Liver (tissue), 8 donors: ENCODE measurements at regions not wholly inside any gene's neighbourhood (a gene's known extent, or its start where the extent isn't known, plus 50 kb on each side); places are given as distances from the start of the nearest gene placed in this dataset.

ENCODE experiments used
- DNase-seq: peaks from one replicate; pipeline ENCODE4 v3.0.0-alpha.2; 2017; ENCODE audit warnings: low spot score
- H3K27ac ChIP-seq, 2 donors: one replicate each; pipeline ENCODE4 v1.7.0; 2013; ENCODE audit warnings: inconsistent platforms in 2 of 2, low read length in 2 of 2, control low read depth in 1 of 2, low read depth in 1 of 2, mild to moderate bottlenecking in 1 of 2
- H3K27me3 ChIP-seq, 4 donors: one replicate each; pipeline versions ENCODE4 v1.6.1 to v1.7.0; 2013; ENCODE audit warnings: low read length in 3 of 4, inconsistent platforms in 1 of 4, mild to moderate bottlenecking in 1 of 4, moderate library complexity in 1 of 4; ENCODE audit not compliant: control insufficient read depth in 4 of 4, insufficient read depth in 4 of 4
- H3K36me3 ChIP-seq, 4 donors: one replicate each; pipeline versions ENCODE4 v1.6.1 to v1.7.0; 2013; ENCODE audit warnings: low read length in 3 of 4, mild to moderate bottlenecking in 3 of 4, low read depth in 1 of 4, moderate library complexity in 1 of 4; ENCODE audit not compliant: control insufficient read depth in 4 of 4, insufficient read depth in 3 of 4
- H3K4me1 ChIP-seq, 4 donors: one replicate each; pipeline versions ENCODE4 v1.6.1 to v1.7.0; 2013; ENCODE audit warnings: low read length in 3 of 4, mild to moderate bottlenecking in 3 of 4, moderate library complexity in 1 of 4; ENCODE audit not compliant: control insufficient read depth in 4 of 4, insufficient read depth in 4 of 4
- H3K4me3 ChIP-seq, 3 donors: one replicate each; pipeline versions ENCODE4 v1.6.1 to v1.7.0; 2013; ENCODE audit warnings: low read length in 3 of 3, control low read depth in 1 of 3, low read depth in 1 of 3, mild to moderate bottlenecking in 1 of 3
- H3K9ac ChIP-seq, 2 donors: one replicate each; pipeline ENCODE4 v1.7.0; 2013; ENCODE audit warnings: low read length in 2 of 2, mild to moderate bottlenecking in 2 of 2, moderate library complexity in 2 of 2, control low read depth in 1 of 2, low read depth in 1 of 2
- H3K9me3 ChIP-seq, 4 donors: one replicate each; pipeline versions ENCODE4 v1.6.1 to v1.7.0; 2013; ENCODE audit warnings: low read length in 3 of 4; ENCODE audit not compliant: control insufficient read depth in 4 of 4
- EGR1 ChIP-seq, 2 donors: IDR thresholded peaks; 2 replicates each; pipeline ENCODE4 v1.6.1; 2016 to 2018; ENCODE audit warnings: antibody characterized with exemption in 2 of 2, low read depth in 2 of 2
- FOXA1 ChIP-seq: IDR thresholded peaks from 2 replicates; pipeline ENCODE4 v1.6.1; 2016; ENCODE audit warnings: antibody characterized with exemption
- FOXA2 ChIP-seq: IDR thresholded peaks from 2 replicates; pipeline ENCODE4 v1.6.1; 2016; ENCODE audit warnings: antibody characterized with exemption
- GABPA ChIP-seq, 2 donors: IDR thresholded peaks in 1 of 2; conservative IDR thresholded peaks in 1 of 2; 2 replicates each; pipeline ENCODE4 v1.6.1; 2016; ENCODE audit warnings: antibody characterized with exemption in 2 of 2, mild to moderate bottlenecking in 1 of 2, moderate library complexity in 1 of 2
- HNF4A ChIP-seq, 2 donors: conservative IDR thresholded peaks; 2 replicates each; pipeline ENCODE4 v1.6.1; 2016; ENCODE audit warnings: antibody characterized with exemption in 2 of 2, mild to moderate bottlenecking in 2 of 2
- HNF4G ChIP-seq: IDR thresholded peaks from 2 replicates; pipeline ENCODE4 v1.6.1; 2016; ENCODE audit warnings: antibody characterized with exemption
- JUND ChIP-seq, 2 donors: IDR thresholded peaks; 2 replicates each; pipeline ENCODE4 v1.6.1; 2016; ENCODE audit warnings: antibody characterized with exemption in 2 of 2
- NR2F2 ChIP-seq: IDR thresholded peaks from 2 replicates; pipeline ENCODE4 v1.6.1; 2016; ENCODE audit warnings: antibody characterized with exemption
- RXRA ChIP-seq, 2 donors: IDR thresholded peaks; 2 replicates each; pipeline ENCODE4 v1.6.1; 2017 to 2018; ENCODE audit warnings: antibody characterized with exemption in 2 of 2, mild to moderate bottlenecking in 1 of 2
- SP1 ChIP-seq: IDR thresholded peaks from 2 replicates; pipeline ENCODE4 v1.6.1; 2018; ENCODE audit warnings: antibody characterized with exemption, mild to moderate bottlenecking
- TAF1 ChIP-seq: conservative IDR thresholded peaks from 2 replicates; pipeline ENCODE4 v1.6.1; 2016; ENCODE audit warnings: antibody characterized with exemption, mild to moderate bottlenecking
- YY1 ChIP-seq: IDR thresholded peaks from 2 replicates; pipeline ENCODE4 v1.6.1; 2016; ENCODE audit warnings: antibody characterized with exemption, mild to moderate bottlenecking
- WGBS: extraction: QIAGEN DNeasy Blood & Tissue Kit; methylation state at CpG from one replicate; pipeline ENCODE4 v1.1.7; 2013; 5-methylcytosine and 5-hydroxymethylcytosine counted together
- TF ChIP-seq, protein P1 (sequence below): IDR thresholded peaks from 2 replicates; pipeline ENCODE4 v1.6.1; 2016; ENCODE audit warnings: antibody characterized with exemption
- TF ChIP-seq, protein P2 (sequence below): IDR thresholded peaks from 2 replicates; pipeline ENCODE4 v1.6.1; 2016; ENCODE audit warnings: antibody characterized with exemption, mild to moderate bottlenecking
- TF ChIP-seq, protein P3 (sequence below): IDR thresholded peaks from 2 replicates; pipeline ENCODE4 v1.6.1; 2016; ENCODE audit warnings: antibody characterized with exemption
- TF ChIP-seq, protein P4 (sequence below): fragments of 150-350 bp; IDR thresholded peaks from 2 replicates; pipeline ENCODE4 v1.5.1; 2017; ENCODE audit warnings: improper control_type of control experiment, low read depth, low read length; ENCODE audit not compliant: missing input control
- TF ChIP-seq, protein P5 (sequence below): IDR thresholded peaks from 2 replicates; pipeline ENCODE4 v1.6.1; 2016; ENCODE audit warnings: antibody characterized with exemption
- donor health status: healthy.
- donor health status: healthy.
- donor health status: healthy.
- donor health status: healthy.
- donor health status: healthy.

DNA sequence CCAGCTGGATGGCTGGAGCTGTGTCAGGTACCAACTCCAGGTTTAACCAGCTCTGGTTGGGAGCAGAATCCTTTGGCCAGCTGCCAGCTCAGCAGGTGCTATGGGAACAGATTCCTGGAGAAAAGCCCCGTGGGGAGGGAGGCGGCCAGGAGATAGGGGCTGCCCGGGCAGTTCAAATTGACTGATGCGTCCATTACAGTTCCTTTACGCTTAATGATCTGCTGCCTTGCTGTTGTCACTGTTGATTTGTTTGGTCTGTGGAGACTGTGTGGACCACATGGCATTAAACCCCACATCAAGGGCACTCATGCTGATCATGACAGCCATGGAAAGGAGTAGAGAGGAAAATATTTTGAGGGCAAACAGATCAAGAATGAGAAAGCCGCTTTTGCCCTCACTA is 200.0 kb downstream of the TSN start:
- Histone ChIP-seq H3K36me3 (no peaks in the 10 kb centered on the region), H3K27me3 (no peaks in the 10 kb centered on the region), H3K4me1 (no peaks in the 10 kb centered on the region), H3K9ac (no peak overlapping the region), H3K9me3 (no peaks in the 10 kb centered on the region), H3K27ac (no peak overlapping the region), H3K4me3 (no peak overlapping the region)
- no peak for TF ChIP-seq RXRA (IDR thresholded peaks at IDR 0.05)
- no peak for TF ChIP-seq JUND (IDR thresholded peaks at IDR 0.05)
- TF ChIP-seq EGR1 (IDR thresholded peaks at IDR 0.05; ENCODE audit: low read depth in 2 of 2): no peak
- TF ChIP-seq, protein P1, sequence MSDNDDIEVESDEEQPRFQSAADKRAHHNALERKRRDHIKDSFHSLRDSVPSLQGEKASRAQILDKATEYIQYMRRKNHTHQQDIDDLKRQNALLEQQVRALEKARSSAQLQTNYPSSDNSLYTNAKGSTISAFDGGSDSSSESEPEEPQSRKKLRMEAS: no peak
- TF ChIP-seq FOXA2: no peak
- TF ChIP-seq, protein P2, sequence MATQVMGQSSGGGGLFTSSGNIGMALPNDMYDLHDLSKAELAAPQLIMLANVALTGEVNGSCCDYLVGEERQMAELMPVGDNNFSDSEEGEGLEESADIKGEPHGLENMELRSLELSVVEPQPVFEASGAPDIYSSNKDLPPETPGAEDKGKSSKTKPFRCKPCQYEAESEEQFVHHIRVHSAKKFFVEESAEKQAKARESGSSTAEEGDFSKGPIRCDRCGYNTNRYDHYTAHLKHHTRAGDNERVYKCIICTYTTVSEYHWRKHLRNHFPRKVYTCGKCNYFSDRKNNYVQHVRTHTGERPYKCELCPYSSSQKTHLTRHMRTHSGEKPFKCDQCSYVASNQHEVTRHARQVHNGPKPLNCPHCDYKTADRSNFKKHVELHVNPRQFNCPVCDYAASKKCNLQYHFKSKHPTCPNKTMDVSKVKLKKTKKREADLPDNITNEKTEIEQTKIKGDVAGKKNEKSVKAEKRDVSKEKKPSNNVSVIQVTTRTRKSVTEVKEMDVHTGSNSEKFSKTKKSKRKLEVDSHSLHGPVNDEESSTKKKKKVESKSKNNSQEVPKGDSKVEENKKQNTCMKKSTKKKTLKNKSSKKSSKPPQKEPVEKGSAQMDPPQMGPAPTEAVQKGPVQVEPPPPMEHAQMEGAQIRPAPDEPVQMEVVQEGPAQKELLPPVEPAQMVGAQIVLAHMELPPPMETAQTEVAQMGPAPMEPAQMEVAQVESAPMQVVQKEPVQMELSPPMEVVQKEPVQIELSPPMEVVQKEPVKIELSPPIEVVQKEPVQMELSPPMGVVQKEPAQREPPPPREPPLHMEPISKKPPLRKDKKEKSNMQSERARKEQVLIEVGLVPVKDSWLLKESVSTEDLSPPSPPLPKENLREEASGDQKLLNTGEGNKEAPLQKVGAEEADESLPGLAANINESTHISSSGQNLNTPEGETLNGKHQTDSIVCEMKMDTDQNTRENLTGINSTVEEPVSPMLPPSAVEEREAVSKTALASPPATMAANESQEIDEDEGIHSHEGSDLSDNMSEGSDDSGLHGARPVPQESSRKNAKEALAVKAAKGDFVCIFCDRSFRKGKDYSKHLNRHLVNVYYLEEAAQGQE: no peak
- no peak for TF ChIP-seq NR2F2
- no peak for TF ChIP-seq YY1
- TF ChIP-seq, protein P3, sequence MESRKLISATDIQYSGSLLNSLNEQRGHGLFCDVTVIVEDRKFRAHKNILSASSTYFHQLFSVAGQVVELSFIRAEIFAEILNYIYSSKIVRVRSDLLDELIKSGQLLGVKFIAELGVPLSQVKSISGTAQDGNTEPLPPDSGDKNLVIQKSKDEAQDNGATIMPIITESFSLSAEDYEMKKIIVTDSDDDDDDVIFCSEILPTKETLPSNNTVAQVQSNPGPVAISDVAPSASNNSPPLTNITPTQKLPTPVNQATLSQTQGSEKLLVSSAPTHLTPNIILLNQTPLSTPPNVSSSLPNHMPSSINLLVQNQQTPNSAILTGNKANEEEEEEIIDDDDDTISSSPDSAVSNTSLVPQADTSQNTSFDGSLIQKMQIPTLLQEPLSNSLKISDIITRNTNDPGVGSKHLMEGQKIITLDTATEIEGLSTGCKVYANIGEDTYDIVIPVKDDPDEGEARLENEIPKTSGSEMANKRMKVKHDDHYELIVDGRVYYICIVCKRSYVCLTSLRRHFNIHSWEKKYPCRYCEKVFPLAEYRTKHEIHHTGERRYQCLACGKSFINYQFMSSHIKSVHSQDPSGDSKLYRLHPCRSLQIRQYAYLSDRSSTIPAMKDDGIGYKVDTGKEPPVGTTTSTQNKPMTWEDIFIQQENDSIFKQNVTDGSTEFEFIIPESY: no peak
- TF ChIP-seq SP1: no peak
- no peak for TF ChIP-seq FOXA1
- TF ChIP-seq, protein P4, sequence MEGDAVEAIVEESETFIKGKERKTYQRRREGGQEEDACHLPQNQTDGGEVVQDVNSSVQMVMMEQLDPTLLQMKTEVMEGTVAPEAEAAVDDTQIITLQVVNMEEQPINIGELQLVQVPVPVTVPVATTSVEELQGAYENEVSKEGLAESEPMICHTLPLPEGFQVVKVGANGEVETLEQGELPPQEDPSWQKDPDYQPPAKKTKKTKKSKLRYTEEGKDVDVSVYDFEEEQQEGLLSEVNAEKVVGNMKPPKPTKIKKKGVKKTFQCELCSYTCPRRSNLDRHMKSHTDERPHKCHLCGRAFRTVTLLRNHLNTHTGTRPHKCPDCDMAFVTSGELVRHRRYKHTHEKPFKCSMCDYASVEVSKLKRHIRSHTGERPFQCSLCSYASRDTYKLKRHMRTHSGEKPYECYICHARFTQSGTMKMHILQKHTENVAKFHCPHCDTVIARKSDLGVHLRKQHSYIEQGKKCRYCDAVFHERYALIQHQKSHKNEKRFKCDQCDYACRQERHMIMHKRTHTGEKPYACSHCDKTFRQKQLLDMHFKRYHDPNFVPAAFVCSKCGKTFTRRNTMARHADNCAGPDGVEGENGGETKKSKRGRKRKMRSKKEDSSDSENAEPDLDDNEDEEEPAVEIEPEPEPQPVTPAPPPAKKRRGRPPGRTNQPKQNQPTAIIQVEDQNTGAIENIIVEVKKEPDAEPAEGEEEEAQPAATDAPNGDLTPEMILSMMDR: no peak
- TF ChIP-seq, protein P5, sequence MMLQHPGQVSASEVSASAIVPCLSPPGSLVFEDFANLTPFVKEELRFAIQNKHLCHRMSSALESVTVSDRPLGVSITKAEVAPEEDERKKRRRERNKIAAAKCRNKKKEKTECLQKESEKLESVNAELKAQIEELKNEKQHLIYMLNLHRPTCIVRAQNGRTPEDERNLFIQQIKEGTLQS: no peak
- TF ChIP-seq HNF4A (conservative IDR thresholded peaks at IDR 0.05): no peak
- TF ChIP-seq HNF4G: no peak
- no peak for TF ChIP-seq GABPA (IDR thresholded peaks at IDR 0.05 in 1 of 2, conservative IDR thresholded peaks at IDR 0.05 in 1 of 2)
- no peak for TF ChIP-seq TAF1
- 64% methylated on average over 6 of the region's 6 CpGs for WGBS
- no peak for DNase-seq

DNA sequence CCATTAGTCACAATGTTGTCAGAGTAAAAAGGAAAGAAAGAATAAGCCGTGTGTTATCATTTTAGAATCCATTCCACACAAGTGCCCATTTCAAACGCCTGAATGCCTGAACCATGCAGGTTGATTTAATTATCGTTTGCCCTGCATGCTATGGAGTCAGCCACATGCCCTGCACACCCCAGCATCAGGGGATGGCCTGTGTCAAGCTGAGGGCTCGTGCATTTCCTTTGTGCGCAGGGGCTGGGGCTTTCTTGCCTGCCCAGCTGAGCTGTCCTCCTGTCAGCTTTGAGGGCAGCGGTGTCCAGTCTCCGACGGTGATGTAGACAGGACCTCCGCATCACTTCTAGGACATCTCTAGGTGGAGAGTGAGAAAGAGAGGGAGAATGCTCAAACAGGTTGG is 200.4 kb downstream of the TSN start:
- WGBS: 71% methylated on average over 9 of the region's 9 CpGs
- no peak for DNase-seq
- Histone ChIP-seq H3K36me3 (no peaks in the 10 kb centered on the region), H3K9ac (no peak overlapping the region), H3K4me1 (no peaks in the 10 kb centered on the region), H3K9me3 (no peaks in the 10 kb centered on the region), H3K27me3 (no peaks in the 10 kb centered on the region), H3K27ac (no peak overlapping the region), H3K4me3 (no peak overlapping the region)
- TF ChIP-seq JUND (IDR thresholded peaks at IDR 0.05) (no peak), HNF4A (conservative IDR thresholded peaks at IDR 0.05) (no peak)
